WI38 (cell line): ENCODE measurements at regions not wholly inside any gene's neighbourhood (a gene's known extent, or its start where the extent isn't known, plus 50 kb on each side); places are given as distances from the start of the nearest gene placed in this dataset.

Source experiments
- H3K4me3 ChIP-seq: 2 replicates; pipeline ENCODE4 v1.5.1; 2011; ENCODE audit warnings: low read depth, mild to moderate bottlenecking, control low read depth, low read length
- TF ChIP-seq, protein P1 (sequence below): IDR thresholded peaks from 2 replicates; pipeline ENCODE4 v1.5.1; 2012; ENCODE audit warnings: low read depth, mild to moderate bottlenecking, control low read depth, low read length

- TF ChIP-seq, protein P1, sequence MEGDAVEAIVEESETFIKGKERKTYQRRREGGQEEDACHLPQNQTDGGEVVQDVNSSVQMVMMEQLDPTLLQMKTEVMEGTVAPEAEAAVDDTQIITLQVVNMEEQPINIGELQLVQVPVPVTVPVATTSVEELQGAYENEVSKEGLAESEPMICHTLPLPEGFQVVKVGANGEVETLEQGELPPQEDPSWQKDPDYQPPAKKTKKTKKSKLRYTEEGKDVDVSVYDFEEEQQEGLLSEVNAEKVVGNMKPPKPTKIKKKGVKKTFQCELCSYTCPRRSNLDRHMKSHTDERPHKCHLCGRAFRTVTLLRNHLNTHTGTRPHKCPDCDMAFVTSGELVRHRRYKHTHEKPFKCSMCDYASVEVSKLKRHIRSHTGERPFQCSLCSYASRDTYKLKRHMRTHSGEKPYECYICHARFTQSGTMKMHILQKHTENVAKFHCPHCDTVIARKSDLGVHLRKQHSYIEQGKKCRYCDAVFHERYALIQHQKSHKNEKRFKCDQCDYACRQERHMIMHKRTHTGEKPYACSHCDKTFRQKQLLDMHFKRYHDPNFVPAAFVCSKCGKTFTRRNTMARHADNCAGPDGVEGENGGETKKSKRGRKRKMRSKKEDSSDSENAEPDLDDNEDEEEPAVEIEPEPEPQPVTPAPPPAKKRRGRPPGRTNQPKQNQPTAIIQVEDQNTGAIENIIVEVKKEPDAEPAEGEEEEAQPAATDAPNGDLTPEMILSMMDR: no peak
- H3K4me3 ChIP-seq: no peak overlapping the region
These were observed 92.6 kb upstream of the H2AZ1 start for GRCh38 chr4:100042711-100043110.

DNA sequence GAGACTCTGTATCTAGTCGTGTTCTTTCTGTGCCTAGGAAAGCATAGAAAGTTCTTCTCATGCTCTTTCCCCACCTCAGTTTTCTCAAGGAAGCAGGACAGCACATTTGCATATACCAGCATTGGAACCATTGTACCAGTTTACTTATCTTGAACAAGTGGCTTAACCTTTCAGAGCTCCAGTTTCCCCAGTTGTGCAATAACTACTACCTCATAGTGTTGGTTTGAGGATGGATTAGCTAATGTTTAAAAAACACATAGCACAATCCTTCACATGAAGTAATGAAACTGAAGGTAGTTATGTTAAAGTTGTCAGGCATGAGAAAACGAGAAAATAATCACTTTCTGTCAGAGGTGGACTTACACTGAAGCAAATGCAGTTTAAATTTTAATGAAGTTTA, 92.2 kb upstream of the H2AZ1 start:
- TF ChIP-seq, protein P1: no peak
- H3K4me3 ChIP-seq: no peak overlapping the region

GRCh38 chr4:100041646-100042045, 91.6 kb upstream of the H2AZ1 start:
- TF ChIP-seq, protein P1: no peak
- no peak overlapping the region for H3K4me3 ChIP-seq

DNA sequence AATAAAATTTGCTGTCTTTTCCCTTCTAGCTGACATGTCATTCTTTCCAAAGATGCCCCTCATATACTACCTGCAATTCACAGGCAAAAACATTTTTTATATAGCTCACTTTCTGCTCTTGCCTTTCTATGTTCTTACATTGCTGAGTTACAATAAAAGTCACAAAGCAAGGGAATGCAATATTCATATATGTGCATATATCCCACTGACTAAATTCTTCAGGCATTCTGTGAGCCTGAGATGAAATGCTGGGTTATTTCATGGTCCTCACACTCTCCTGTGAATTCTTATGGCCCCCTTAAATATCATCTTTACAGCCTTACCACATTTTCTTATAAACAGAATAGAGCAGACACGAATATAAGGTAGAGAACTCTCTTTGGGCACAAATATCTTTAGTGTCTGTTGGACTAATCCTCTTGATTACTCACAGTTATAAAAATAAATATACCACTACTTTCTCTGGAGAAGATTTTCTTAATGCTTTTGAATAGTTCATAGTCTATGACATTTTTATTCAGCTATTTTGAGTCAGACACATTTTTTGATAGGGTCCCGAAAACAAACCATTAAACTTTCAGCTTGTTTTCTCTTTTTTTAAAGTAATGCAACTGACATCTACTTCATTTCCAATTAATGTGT, 84.1 kb upstream of the H2AZ1 start:
- no peak overlapping the region for H3K4me3 ChIP-seq
- TF ChIP-seq, protein P1: no peak

- H3K4me3 ChIP-seq: no peak overlapping the region
- TF ChIP-seq, protein P1: no peak
These were observed 76.0 kb upstream of the H2AZ1 start for GRCh38 chr4:100026066-100026465.

GRCh38 chr4:100023800-100024199, 73.7 kb upstream of the H2AZ1 start:
- H3K4me3 ChIP-seq: no peak overlapping the region
- TF ChIP-seq, protein P1: no peak

- no peak overlapping the region for H3K4me3 ChIP-seq
- TF ChIP-seq, protein P1: no peak
These were observed 72.7 kb upstream of the H2AZ1 start for GRCh38 chr4:100022792-100023222.
